ENCODE measurements at regions not wholly inside any gene's neighbourhood (a gene's known extent, or its start where the extent isn't known, plus 50 kb on each side); places are given as distances from the start of the nearest gene placed in this dataset.

- H3K27ac ChIP-seq (ENCODE audit: low read depth): no peak overlapping the region
- H4K20me1 ChIP-seq (replicated peaks; ENCODE audit: insufficient read depth): no peaks in the 10 kb centered on the region
- Mint-ChIP-seq H3K36me3 (ENCODE audit: low read depth) (no peaks in the 10 kb centered on the region), H3K4me3 (no peak overlapping the region), H3K4me1 (no peaks in the 10 kb centered on the region), H3K27ac (no peak overlapping the region), H3K9me3 (no peaks in the 10 kb centered on the region), H3K27me3 (ENCODE audit: insufficient read depth, low read depth, poor library complexity) (no peaks in the 10 kb centered on the region)
- H3K36me3 ChIP-seq (ENCODE audit: insufficient read depth): no peaks in the 10 kb centered on the region
- H3K4me1 ChIP-seq (ENCODE audit: insufficient read depth): 0 out of 2 replicates have a peak, but pooled peaks cover 3% of the 10 kb centered on the region
- no peak overlapping the region for H3K4me2 ChIP-seq
- H3K4me3 ChIP-seq: no peak overlapping the region
- no peaks in the 10 kb centered on the region; the same call in none of the 2 replicates for H3K9me2 ChIP-seq (ENCODE audit: insufficient read depth)
- TF ChIP-seq JUNB (IDR thresholded peaks at IDR 0.05; ENCODE audit: unreplicated experiment) (no peak), NANOG (IDR thresholded peaks at IDR 0.05; ENCODE audit: borderline replicate concordance) (no peak), ZNF462 (CRISPR knock-in tag; IDR thresholded peaks at IDR 0.05) (no peak), EZH2 (IDR thresholded peaks at IDR 0.05; ENCODE audit: low read depth, unreplicated experiment) (no peak), CTCF (conservative IDR thresholded peaks at IDR 0.05; ENCODE audit: low read depth in 2 of 2) (no peak), ZNF114 (CRISPR knock-in tag; IDR thresholded peaks at IDR 0.05) (no peak), REST (IDR thresholded peaks at IDR 0.05; ENCODE audit: unreplicated experiment) (no peak), ZNF331 (CRISPR knock-in tag; IDR thresholded peaks at IDR 0.05; ENCODE audit: low read depth) (no peak), ETS1 (IDR thresholded peaks at IDR 0.05) (no peak)
- no peaks in the 10 kb centered on the region for H3K27me3 ChIP-seq (ENCODE audit: insufficient read depth)
- H2AFZ ChIP-seq: no peak overlapping the region
- DNase-seq (ENCODE audit: low spot score) (no peak), ATAC-seq (no peak)
- H3F3A ChIP-seq (replicated peaks; ENCODE audit: low read depth): no peaks in the 10 kb centered on the region
- H3K79me2 ChIP-seq (replicated peaks; ENCODE audit: insufficient read depth): no peaks in the 10 kb centered on the region
These were observed 674.9 kb downstream of the NYAP2 start for GRCh38 chr2:226074391-226074790.
